ENCODE measurements at regions not wholly inside any gene's neighbourhood (a gene's known extent, or its start where the extent isn't known, plus 50 kb on each side); places are given as distances from the start of the nearest gene placed in this dataset.
A peak's percentile ranks its signal among the peaks of the same experiment; 100 is the strongest.

DNA sequence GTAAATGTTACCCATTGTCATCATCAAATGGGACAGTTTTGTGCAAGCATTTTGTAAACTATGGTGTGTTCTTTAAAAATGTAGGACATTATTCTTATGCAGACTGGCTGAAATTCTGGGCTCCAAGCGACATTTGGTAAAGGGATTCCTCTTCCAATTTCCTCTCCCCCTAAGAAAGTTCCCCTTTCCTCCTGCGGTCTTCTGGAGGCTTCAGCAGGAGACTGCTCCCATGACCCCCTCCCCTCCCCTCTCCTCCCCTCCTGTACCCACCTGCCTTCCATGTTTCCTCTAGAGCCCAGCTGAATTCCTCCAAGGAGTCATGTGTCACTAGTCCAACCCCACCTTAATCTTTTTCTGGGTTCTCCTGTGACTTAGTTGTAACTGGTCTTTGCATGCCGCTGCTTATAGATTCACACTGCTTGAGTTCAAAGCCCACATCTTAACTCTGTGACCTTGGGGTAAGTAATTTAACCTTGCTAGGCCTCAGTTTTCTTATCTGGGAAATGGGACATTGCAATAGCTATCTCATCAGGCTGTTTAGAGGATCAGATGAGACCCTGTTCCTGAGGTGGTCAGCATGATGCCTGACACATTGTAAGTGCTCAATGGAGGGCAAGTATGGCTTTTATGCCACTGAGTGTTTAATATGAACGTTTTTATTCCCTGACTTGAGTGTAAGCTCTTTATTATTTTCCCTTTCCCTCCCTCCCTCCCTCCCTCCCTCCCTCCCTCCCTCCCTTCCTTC lies 69.9 kb upstream of the WDR26 start:
- 86 to 91% methylated on average over 3 to 4 of the region's 4 CpGs for WGBS, 2 experiments (ENCODE audit: insufficient coverage in 1 of 2, insufficient read length in 1 of 2)
- Histone ChIP-seq H3K36me3 (ENCODE audit: control insufficient read depth, insufficient read depth, low read length) (no peaks in the 10 kb centered on the region), H3K9ac (ENCODE audit: extremely low read depth, low read length, poor library complexity, severe bottlenecking) (no peak overlapping the region), H3K27me3 (ENCODE audit: control insufficient read depth, insufficient read depth, low read length, poor library complexity, severe bottlenecking) (no peaks in the 10 kb centered on the region), H3K9me3 (ENCODE audit: control insufficient read depth, low read length) (no peaks in the 10 kb centered on the region), H3K27ac (ENCODE audit: low read depth, low read length) (no peak overlapping the region), H3K4me3 (ENCODE audit: low read length) (no peak overlapping the region), H3K4me1 (ENCODE audit: control insufficient read depth, insufficient read depth, low read length) (no peaks in the 10 kb centered on the region)
- peaks cover 41% of the 10 kb centered on the region for H3K4me1 Mint-ChIP-seq
- no peaks in the 10 kb centered on the region for H3K36me3 Mint-ChIP-seq (ENCODE audit: low read depth)
- TF ChIP-seq, protein P1, sequence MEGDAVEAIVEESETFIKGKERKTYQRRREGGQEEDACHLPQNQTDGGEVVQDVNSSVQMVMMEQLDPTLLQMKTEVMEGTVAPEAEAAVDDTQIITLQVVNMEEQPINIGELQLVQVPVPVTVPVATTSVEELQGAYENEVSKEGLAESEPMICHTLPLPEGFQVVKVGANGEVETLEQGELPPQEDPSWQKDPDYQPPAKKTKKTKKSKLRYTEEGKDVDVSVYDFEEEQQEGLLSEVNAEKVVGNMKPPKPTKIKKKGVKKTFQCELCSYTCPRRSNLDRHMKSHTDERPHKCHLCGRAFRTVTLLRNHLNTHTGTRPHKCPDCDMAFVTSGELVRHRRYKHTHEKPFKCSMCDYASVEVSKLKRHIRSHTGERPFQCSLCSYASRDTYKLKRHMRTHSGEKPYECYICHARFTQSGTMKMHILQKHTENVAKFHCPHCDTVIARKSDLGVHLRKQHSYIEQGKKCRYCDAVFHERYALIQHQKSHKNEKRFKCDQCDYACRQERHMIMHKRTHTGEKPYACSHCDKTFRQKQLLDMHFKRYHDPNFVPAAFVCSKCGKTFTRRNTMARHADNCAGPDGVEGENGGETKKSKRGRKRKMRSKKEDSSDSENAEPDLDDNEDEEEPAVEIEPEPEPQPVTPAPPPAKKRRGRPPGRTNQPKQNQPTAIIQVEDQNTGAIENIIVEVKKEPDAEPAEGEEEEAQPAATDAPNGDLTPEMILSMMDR (conservative IDR thresholded peaks at IDR 0.05), result no peak
- DNase-seq, result no peak
- H3K27ac Mint-ChIP-seq, result peak overlapping the region; percentile 81
- H3K4me3 Mint-ChIP-seq, result no peak overlapping the region
- no peaks in the 10 kb centered on the region for H3K9me3 Mint-ChIP-seq
- peaks cover 4% of the 10 kb centered on the region for H3K27me3 Mint-ChIP-seq (ENCODE audit: insufficient read depth)

DNA sequence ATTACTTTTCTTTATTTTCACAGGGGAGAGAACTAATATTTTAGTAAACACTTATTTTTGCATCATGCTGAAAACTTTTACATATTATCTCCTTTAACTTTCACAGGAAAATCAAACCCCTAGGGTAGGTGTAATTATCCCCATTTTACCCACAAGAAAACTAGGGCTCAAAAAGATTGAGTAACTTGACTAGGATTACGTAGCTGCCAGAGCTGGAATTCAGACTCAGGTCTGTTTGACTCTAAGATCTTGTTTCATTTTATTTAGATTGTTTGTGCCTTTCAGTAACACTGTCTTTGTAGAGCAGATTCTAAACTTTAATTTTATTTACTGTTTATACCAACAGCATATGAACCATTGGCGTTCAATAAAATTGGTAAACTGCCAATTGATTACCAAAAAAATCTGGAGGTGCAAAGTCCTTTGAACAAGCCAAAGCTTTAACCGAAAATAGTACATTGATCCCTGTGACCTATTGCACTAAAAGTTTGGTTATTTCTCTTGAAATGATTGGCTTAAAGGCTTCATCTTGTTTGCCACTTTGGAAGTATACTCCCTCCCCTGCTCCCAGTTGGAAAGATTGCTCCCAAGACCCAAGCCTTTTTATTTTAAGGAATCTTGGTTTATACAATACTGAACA lies 71.0 kb upstream of the WDR26 start:
- Histone ChIP-seq H3K27ac (ENCODE audit: low read depth, low read length) (no peak overlapping the region), H3K27me3 (ENCODE audit: control insufficient read depth, insufficient read depth, low read length, poor library complexity, severe bottlenecking) (no peaks in the 10 kb centered on the region), H3K9ac (ENCODE audit: extremely low read depth, low read length, poor library complexity, severe bottlenecking) (no peak overlapping the region), H3K36me3 (ENCODE audit: control insufficient read depth, insufficient read depth, low read length) (no peaks in the 10 kb centered on the region), H3K9me3 (ENCODE audit: control insufficient read depth, low read length) (no peaks in the 10 kb centered on the region), H3K4me1 (ENCODE audit: control insufficient read depth, insufficient read depth, low read length) (no peaks in the 10 kb centered on the region), H3K4me3 (ENCODE audit: low read length) (no peak overlapping the region)
- peaks cover 4% of the 10 kb centered on the region for H3K27me3 Mint-ChIP-seq (ENCODE audit: insufficient read depth)
- no peak overlapping the region for H3K4me3 Mint-ChIP-seq
- 92 to 93% methylated on average over 2 to 3 of the region's 3 CpGs for WGBS, 2 experiments (ENCODE audit: insufficient coverage in 1 of 2, insufficient read length in 1 of 2)
- H3K9me3 Mint-ChIP-seq, result no peaks in the 10 kb centered on the region
- peaks cover 45% of the 10 kb centered on the region for H3K4me1 Mint-ChIP-seq
- no peak overlapping the region for H3K27ac Mint-ChIP-seq
- TF ChIP-seq, protein P1 (conservative IDR thresholded peaks at IDR 0.05), result no peak
- H3K36me3 Mint-ChIP-seq (ENCODE audit: low read depth), result no peaks in the 10 kb centered on the region
- no peak for DNase-seq

DNA sequence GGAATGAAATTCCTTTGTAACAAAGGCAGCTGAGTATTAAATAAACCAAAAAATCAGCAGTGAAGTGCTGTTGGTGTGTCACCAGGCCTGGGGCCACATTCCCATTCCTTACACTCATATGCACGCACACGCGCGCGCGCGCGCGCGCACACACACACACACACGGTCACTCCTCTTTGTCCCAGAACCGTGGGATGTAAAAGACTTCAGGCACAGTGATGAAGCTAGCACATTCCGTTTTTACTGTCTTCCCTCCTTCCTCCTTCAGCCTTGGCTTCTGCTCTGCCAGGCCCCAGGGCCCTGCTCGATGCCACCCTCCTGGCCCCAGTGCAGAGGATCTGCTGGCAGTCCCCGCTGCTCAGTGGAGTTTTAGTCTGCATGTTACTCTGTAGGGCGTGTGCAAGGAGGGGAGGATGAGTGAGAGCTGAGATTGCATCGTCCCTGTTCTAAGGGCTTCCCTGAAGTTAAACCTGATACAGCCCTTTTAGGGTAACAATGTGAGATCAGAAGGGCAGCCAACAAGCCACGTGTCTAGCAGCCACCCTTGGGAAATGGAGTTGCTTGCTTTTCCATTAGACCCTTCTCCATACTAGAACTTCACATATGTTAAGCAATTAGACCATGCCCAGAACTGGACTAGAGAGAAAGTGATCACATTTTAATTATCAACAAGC lies 71.7 kb upstream of the WDR26 start:
- Histone ChIP-seq H3K9ac (ENCODE audit: extremely low read depth, low read length, poor library complexity, severe bottlenecking) (no peak overlapping the region), H3K4me3 (ENCODE audit: low read length) (no peak overlapping the region), H3K9me3 (ENCODE audit: control insufficient read depth, low read length) (no peaks in the 10 kb centered on the region), H3K27me3 (ENCODE audit: control insufficient read depth, insufficient read depth, low read length, poor library complexity, severe bottlenecking) (no peaks in the 10 kb centered on the region), H3K27ac (ENCODE audit: low read depth, low read length) (no peak overlapping the region), H3K36me3 (ENCODE audit: control insufficient read depth, insufficient read depth, low read length) (no peaks in the 10 kb centered on the region), H3K4me1 (ENCODE audit: control insufficient read depth, insufficient read depth, low read length) (no peaks in the 10 kb centered on the region)
- Mint-ChIP-seq H3K4me1 (peaks cover 42% of the 10 kb centered on the region), H3K27ac (no peak overlapping the region), H3K4me3 (no peak overlapping the region), H3K27me3 (ENCODE audit: insufficient read depth) (peaks cover 4% of the 10 kb centered on the region), H3K36me3 (ENCODE audit: low read depth) (no peaks in the 10 kb centered on the region), H3K9me3 (no peaks in the 10 kb centered on the region)
- no peak for DNase-seq
- 79 to 90% methylated on average over 3 to 18 of the region's 18 CpGs for WGBS, 2 experiments (ENCODE audit: insufficient coverage in 1 of 2, insufficient read length in 1 of 2)
- TF ChIP-seq, protein P1 (conservative IDR thresholded peaks at IDR 0.05), result no peak
